AG10803 (cell line): ENCODE measurements at regions not wholly inside any gene's neighbourhood (a gene's known extent, or its start where the extent isn't known, plus 50 kb on each side); places are given as distances from the start of the nearest gene placed in this dataset.
"Not testable (repeated sequence)": the region's sequence is repeated elsewhere in the genome, so short reads cannot be mapped to it uniquely, and the experiment has no call there.

Experiments
- DNase-seq: peaks from one replicate; pipeline ENCODE4 v3.0.0; 2010; ENCODE audit warnings: low read depth
- H3K4me3 ChIP-seq: 2 replicates; pipeline ENCODE4 v1.5.1; 2011; ENCODE audit warnings: mild to moderate bottlenecking, low read length, control low read depth
- CTCF ChIP-seq: conservative IDR thresholded peaks from 2 replicates; pipeline ENCODE4 v1.5.1; 2011; ENCODE audit warnings: mild to moderate bottlenecking, low read length, control low read depth, inconsistent platforms

GRCh38 chr2:95757988-95758387, 166.2 kb downstream of the TRIM43 start:
- no peak for DNase-seq
- no peak for TF ChIP-seq CTCF
- no peak overlapping the region for H3K4me3 ChIP-seq

- H3K4me3 ChIP-seq: no peak overlapping the region
- TF ChIP-seq CTCF: no peak
- no peak for DNase-seq
Observed at GRCh38 chr2:95759481-95760246, 167.9 kb downstream of the TRIM43 start.

- H3K4me3 ChIP-seq: no peak overlapping the region
- DNase-seq: peak; percentile 78
- no peak for TF ChIP-seq CTCF
Observed at GRCh38 chr2:95760806-95761525, 169.2 kb downstream of the TRIM43 start.

GRCh38 chr2:95761556-95761955, 169.8 kb downstream of the TRIM43 start:
- no peak for TF ChIP-seq CTCF
- H3K4me3 ChIP-seq: no peak overlapping the region
- DNase-seq: no peak

GRCh38 chr2:95762023-95763021, 170.5 kb downstream of the TRIM43 start:
- H3K4me3 ChIP-seq, DNase-seq: not testable (repeated sequence)

GRCh38 chr2:95763074-95763473, 171.3 kb downstream of the TRIM43 start:
- not testable (repeated sequence) for DNase-seq, H3K4me3 ChIP-seq

- not testable (repeated sequence) for DNase-seq
Observed at GRCh38 chr2:95764966-95765365, 173.2 kb downstream of the TRIM43 start.

GRCh38 chr2:95765925-95766910, 174.4 kb downstream of the TRIM43 start:
- not testable (repeated sequence) for H3K4me3 ChIP-seq, DNase-seq

More at GRCh38 chr2:95764966-95765365, 173.2 kb downstream of the TRIM43 start:
- not testable (repeated sequence) for H3K4me3 ChIP-seq

- not testable (repeated sequence) for H3K4me3 ChIP-seq, DNase-seq
Observed at GRCh38 chr2:95767531-95767930, 175.7 kb downstream of the TRIM43 start.

- H3K4me3 ChIP-seq, DNase-seq: not testable (repeated sequence)
Observed at GRCh38 chr2:95767950-95768349, 176.1 kb downstream of the TRIM43 start.

- H3K4me3 ChIP-seq, DNase-seq: not testable (repeated sequence)
Observed at GRCh38 chr2:95769256-95769655, 177.5 kb downstream of the TRIM43 start.

GRCh38 chr2:95770726-95771125, 178.9 kb downstream of the TRIM43 start:
- DNase-seq, H3K4me3 ChIP-seq: not testable (repeated sequence)
